GM23338 (cell line): ENCODE measurements at regions not wholly inside any gene's neighbourhood (a gene's known extent, or its start where the extent isn't known, plus 50 kb on each side); places are given as distances from the start of the nearest gene placed in this dataset.
A peak's percentile ranks its signal among the peaks of the same experiment; 100 is the strongest.

ENCODE experiments used
- ATAC-seq: fragments of 200-7000 bp; cut with Tn5 transposase; 3 replicates; pipeline ENCODE4 v1.9.1; 2020
- DNase-seq: peaks from one replicate; pipeline ENCODE4 v3.0.0-alpha.2; 2015; ENCODE audit warnings: low spot score
- H2AFZ ChIP-seq: fragments of 200-600 bp; sonication (generic); 2 replicates; pipeline ENCODE4 v1.8.0; 2016; ENCODE audit warnings: antibody characterized with exemption, mild to moderate bottlenecking, moderate library complexity
- H3F3A ChIP-seq: fragments of 200-600 bp; sonication (generic); replicated peaks from 2 replicates; pipeline ENCODE4 v1.8.0; 2017; ENCODE audit warnings: antibody characterized with exemption, mixed run types, low read depth
- H3K27ac ChIP-seq: fragments of 200-600 bp; sonication (generic); 2 replicates; pipeline ENCODE4 v1.6.1; 2016; ENCODE audit warnings: low read depth
- H3K27me3 ChIP-seq: fragments of 200-600 bp; sonication (generic); 2 replicates; pipeline ENCODE4 v1.8.0; 2016; ENCODE audit warnings: mild to moderate bottlenecking, mixed run types, moderate library complexity; ENCODE audit not compliant: insufficient read depth
- H3K36me3 ChIP-seq: fragments of 200-600 bp; sonication (generic); 2 replicates; pipeline ENCODE4 v1.8.0; 2016; ENCODE audit warnings: mild to moderate bottlenecking; ENCODE audit not compliant: insufficient read depth
- H3K4me1 ChIP-seq: fragments of 200-600 bp; sonication (generic); 2 replicates; pipeline ENCODE4 v1.8.0; 2016; ENCODE audit warnings: mild to moderate bottlenecking, moderate library complexity; ENCODE audit not compliant: insufficient read depth
- H3K4me2 ChIP-seq: fragments of 200-600 bp; sonication (generic); 2 replicates; pipeline ENCODE4 v1.7.1; 2017; ENCODE audit warnings: mixed run types
- H3K4me3 ChIP-seq: fragments of 200-600 bp; sonication (generic); 2 replicates; pipeline ENCODE4 v1.6.1; 2016; ENCODE audit warnings: mixed run types
- H3K79me2 ChIP-seq: fragments of 200-600 bp; sonication (generic); replicated peaks from 2 replicates; pipeline ENCODE4 v1.8.0; 2017; ENCODE audit warnings: mild to moderate bottlenecking; ENCODE audit not compliant: insufficient read depth
- H3K9me2 ChIP-seq: fragments of 200-600 bp; sonication (generic); 2 replicates; pipeline ENCODE4 v1.8.0; 2017; ENCODE audit not compliant: insufficient read depth
- H4K20me1 ChIP-seq: fragments of 200-600 bp; sonication (generic); replicated peaks from 2 replicates; pipeline ENCODE4 v1.8.0; 2017; ENCODE audit warnings: mild to moderate bottlenecking; ENCODE audit not compliant: insufficient read depth
- H3K27ac Mint-ChIP-seq: 2 replicates; pipeline ENCODE4 v1.8.0; 2020; ENCODE audit warnings: inconsistent platforms, mild to moderate bottlenecking, moderate library complexity, mixed read lengths
- H3K27me3 Mint-ChIP-seq: 3 replicates; pipeline ENCODE4 v1.8.0; 2022; ENCODE audit warnings: low read depth, mild to moderate bottlenecking, moderate library complexity, mixed read lengths, inconsistent platforms; ENCODE audit not compliant: insufficient read depth, poor library complexity
- H3K36me3 Mint-ChIP-seq: 3 replicates; pipeline ENCODE4 v1.8.0; 2021; ENCODE audit warnings: low read depth, mild to moderate bottlenecking, inconsistent platforms, moderate library complexity, mixed read lengths
- H3K4me1 Mint-ChIP-seq: 3 replicates; pipeline ENCODE4 v1.8.0; 2020; ENCODE audit warnings: mild to moderate bottlenecking, inconsistent platforms, mixed read lengths
- H3K4me3 Mint-ChIP-seq: 3 replicates; pipeline ENCODE4 v1.8.0; 2021; ENCODE audit warnings: moderate library complexity, mild to moderate bottlenecking, inconsistent platforms, mixed read lengths
- H3K9me3 Mint-ChIP-seq: 3 replicates; pipeline ENCODE4 v1.8.0; 2020; ENCODE audit warnings: moderate library complexity, mild to moderate bottlenecking, inconsistent platforms, mixed read lengths
- CREB1 ChIP-seq: fragments of 250-450 bp; sonication (Bioruptor Pico); IDR thresholded peaks from 2 replicates; pipeline ENCODE4 v1.5.0; 2020; ENCODE audit warnings: low read depth, mild to moderate bottlenecking, moderate library complexity
- EZH2 ChIP-seq: fragments of 200-600 bp; sonication (generic); IDR thresholded peaks from one replicate; pipeline ENCODE4 v1.8.0; 2017; ENCODE audit warnings: antibody characterized with exemption, mild to moderate bottlenecking, low read depth; ENCODE audit not compliant: unreplicated experiment
- EZH2phosphoT487 ChIP-seq: fragments of 200-600 bp; sonication (generic); IDR thresholded peaks from one replicate; pipeline ENCODE4 v1.8.1; 2018; ENCODE audit warnings: antibody characterized with exemption; ENCODE audit not compliant: unreplicated experiment
- JUNB ChIP-seq: IDR thresholded peaks from one replicate; pipeline ENCODE4 v1.6.1; 2016; ENCODE audit warnings: antibody characterized with exemption; ENCODE audit not compliant: unreplicated experiment
- NANOG ChIP-seq: IDR thresholded peaks from 2 replicates; pipeline ENCODE4 v1.6.1; 2016; ENCODE audit warnings: antibody characterized with exemption, borderline replicate concordance
- POLR2AphosphoS5 ChIP-seq: IDR thresholded peaks from 2 replicates; pipeline ENCODE4 v1.6.1; 2016; ENCODE audit warnings: antibody characterized with exemption, low read depth
- STAT1 ChIP-seq: IDR thresholded peaks from one replicate; pipeline ENCODE4 v1.6.1; 2016; ENCODE audit warnings: antibody characterized with exemption; ENCODE audit not compliant: unreplicated experiment
- ZNF114 ChIP-seq: fragments of 250-450 bp; sonication (Bioruptor Pico); IDR thresholded peaks from 2 replicates; pipeline ENCODE4 v1.5.0; 2020; ENCODE audit warnings: mild to moderate bottlenecking, moderate library complexity
- ZNF331 ChIP-seq: fragments of 250-450 bp; sonication (Bioruptor Pico); IDR thresholded peaks from 2 replicates; pipeline ENCODE4 v1.5.0; 2020; ENCODE audit warnings: low read depth, mild to moderate bottlenecking, moderate library complexity
- TF ChIP-seq, protein P1 (sequence below): IDR thresholded peaks from one replicate; pipeline ENCODE4 v1.6.1; 2018; ENCODE audit warnings: antibody characterized with exemption; ENCODE audit not compliant: unreplicated experiment
- TF ChIP-seq, protein P2 (sequence below), 2 experiments: fragments of 200-600 bp in 1 of 2; sonication (generic) in 1 of 2; conservative IDR thresholded peaks; 2 replicates each; pipeline versions ENCODE4 v1.5.1 to v1.6.1; 2016 to 2017; ENCODE audit warnings: antibody characterized with exemption in 2 of 2, low read depth in 2 of 2, mild to moderate bottlenecking in 2 of 2, moderate library complexity in 1 of 2
- TF ChIP-seq, protein P3 (sequence below): IDR thresholded peaks from 2 replicates; pipeline ENCODE4 v1.6.1; 2016; ENCODE audit warnings: antibody characterized with exemption

DNA sequence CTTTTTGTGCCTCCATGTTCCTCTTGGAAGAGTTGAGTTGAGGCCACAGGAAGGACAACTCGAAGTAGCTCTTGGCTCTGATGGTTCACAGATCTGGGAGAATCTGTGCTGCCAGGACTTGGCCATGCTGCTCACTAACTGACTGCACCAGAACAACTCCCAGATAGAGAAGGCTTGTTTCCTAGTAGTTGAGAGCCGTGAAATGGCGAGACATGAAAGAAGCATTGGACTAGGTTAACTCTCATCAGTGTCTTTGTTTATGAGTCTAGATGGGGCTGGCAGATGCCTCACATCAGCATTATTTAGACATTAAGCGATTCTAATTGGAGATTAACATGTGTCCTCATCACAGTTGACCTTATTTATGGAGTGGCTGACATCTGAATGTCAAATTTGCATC is 92.9 kb upstream of the AGBL1 start (continued):
- TF ChIP-seq CREB1 (no peak), POLR2AphosphoS5 (no peak), EZH2phosphoT487 (no peak), NANOG (no peak), ZNF331 (CRISPR knock-in tag) (no peak), STAT1 (no peak), ZNF114 (CRISPR knock-in tag) (no peak)
- TF ChIP-seq, protein P1, sequence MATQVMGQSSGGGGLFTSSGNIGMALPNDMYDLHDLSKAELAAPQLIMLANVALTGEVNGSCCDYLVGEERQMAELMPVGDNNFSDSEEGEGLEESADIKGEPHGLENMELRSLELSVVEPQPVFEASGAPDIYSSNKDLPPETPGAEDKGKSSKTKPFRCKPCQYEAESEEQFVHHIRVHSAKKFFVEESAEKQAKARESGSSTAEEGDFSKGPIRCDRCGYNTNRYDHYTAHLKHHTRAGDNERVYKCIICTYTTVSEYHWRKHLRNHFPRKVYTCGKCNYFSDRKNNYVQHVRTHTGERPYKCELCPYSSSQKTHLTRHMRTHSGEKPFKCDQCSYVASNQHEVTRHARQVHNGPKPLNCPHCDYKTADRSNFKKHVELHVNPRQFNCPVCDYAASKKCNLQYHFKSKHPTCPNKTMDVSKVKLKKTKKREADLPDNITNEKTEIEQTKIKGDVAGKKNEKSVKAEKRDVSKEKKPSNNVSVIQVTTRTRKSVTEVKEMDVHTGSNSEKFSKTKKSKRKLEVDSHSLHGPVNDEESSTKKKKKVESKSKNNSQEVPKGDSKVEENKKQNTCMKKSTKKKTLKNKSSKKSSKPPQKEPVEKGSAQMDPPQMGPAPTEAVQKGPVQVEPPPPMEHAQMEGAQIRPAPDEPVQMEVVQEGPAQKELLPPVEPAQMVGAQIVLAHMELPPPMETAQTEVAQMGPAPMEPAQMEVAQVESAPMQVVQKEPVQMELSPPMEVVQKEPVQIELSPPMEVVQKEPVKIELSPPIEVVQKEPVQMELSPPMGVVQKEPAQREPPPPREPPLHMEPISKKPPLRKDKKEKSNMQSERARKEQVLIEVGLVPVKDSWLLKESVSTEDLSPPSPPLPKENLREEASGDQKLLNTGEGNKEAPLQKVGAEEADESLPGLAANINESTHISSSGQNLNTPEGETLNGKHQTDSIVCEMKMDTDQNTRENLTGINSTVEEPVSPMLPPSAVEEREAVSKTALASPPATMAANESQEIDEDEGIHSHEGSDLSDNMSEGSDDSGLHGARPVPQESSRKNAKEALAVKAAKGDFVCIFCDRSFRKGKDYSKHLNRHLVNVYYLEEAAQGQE: no peak

DNA sequence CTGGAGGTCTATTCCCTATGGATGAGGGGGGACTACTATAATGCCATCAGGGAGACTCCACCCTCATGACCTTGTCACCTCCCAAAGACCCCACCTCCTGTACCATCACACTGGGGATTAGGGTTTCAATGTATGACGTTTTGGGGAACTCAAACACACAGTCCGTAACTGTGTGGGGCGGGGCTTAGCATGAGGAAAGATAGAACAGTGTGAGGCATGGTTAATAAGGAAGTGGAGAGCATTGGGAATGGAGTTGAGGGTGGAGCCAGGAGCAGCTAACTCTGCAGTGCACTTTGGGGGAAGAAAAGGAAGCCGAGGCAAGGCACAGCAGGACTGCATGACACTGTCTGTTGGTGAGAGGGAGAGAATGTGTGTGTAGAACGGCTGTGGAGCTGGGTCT is 90.9 kb upstream of the AGBL1 start:
- DNase-seq (no peak), ATAC-seq (no peak)
- Histone ChIP-seq H3K27me3 (no peaks in the 10 kb centered on the region), H4K20me1 (no peaks in the 10 kb centered on the region), H3K9me2 (no peaks in the 10 kb centered on the region), H3K4me3 (no peak overlapping the region), H3K4me1 (no peaks in the 10 kb centered on the region), H3K27ac (no peak overlapping the region), H3K79me2 (no peaks in the 10 kb centered on the region), H3F3A (no peaks in the 10 kb centered on the region), H3K4me2 (no peak overlapping the region), H3K36me3 (no peaks in the 10 kb centered on the region), H2AFZ (peak overlapping the region; percentile 69)
- Mint-ChIP-seq H3K9me3 (no peaks in the 10 kb centered on the region), H3K4me3 (no peak overlapping the region), H3K27ac (no peak overlapping the region), H3K27me3 (no peaks in the 10 kb centered on the region), H3K36me3 (no peaks in the 10 kb centered on the region), H3K4me1 (no peaks in the 10 kb centered on the region)
- TF ChIP-seq ZNF331 (CRISPR knock-in tag) (no peak), EZH2 (no peak), NANOG (no peak), STAT1 (no peak), EZH2phosphoT487 (no peak), JUNB (no peak)
- TF ChIP-seq, protein P2, sequence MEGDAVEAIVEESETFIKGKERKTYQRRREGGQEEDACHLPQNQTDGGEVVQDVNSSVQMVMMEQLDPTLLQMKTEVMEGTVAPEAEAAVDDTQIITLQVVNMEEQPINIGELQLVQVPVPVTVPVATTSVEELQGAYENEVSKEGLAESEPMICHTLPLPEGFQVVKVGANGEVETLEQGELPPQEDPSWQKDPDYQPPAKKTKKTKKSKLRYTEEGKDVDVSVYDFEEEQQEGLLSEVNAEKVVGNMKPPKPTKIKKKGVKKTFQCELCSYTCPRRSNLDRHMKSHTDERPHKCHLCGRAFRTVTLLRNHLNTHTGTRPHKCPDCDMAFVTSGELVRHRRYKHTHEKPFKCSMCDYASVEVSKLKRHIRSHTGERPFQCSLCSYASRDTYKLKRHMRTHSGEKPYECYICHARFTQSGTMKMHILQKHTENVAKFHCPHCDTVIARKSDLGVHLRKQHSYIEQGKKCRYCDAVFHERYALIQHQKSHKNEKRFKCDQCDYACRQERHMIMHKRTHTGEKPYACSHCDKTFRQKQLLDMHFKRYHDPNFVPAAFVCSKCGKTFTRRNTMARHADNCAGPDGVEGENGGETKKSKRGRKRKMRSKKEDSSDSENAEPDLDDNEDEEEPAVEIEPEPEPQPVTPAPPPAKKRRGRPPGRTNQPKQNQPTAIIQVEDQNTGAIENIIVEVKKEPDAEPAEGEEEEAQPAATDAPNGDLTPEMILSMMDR (conservative IDR thresholded peaks at IDR 0.05; ENCODE audit: low read depth in 2 of 2): no peak
- TF ChIP-seq, protein P3, sequence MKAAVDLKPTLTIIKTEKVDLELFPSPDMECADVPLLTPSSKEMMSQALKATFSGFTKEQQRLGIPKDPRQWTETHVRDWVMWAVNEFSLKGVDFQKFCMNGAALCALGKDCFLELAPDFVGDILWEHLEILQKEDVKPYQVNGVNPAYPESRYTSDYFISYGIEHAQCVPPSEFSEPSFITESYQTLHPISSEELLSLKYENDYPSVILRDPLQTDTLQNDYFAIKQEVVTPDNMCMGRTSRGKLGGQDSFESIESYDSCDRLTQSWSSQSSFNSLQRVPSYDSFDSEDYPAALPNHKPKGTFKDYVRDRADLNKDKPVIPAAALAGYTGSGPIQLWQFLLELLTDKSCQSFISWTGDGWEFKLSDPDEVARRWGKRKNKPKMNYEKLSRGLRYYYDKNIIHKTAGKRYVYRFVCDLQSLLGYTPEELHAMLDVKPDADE: no peak
- TF ChIP-seq, protein P1: no peak
